ENCODE measurements at regions not wholly inside any gene's neighbourhood (a gene's known extent, or its start where the extent isn't known, plus 50 kb on each side); places are given as distances from the start of the nearest gene placed in this dataset.

DNA sequence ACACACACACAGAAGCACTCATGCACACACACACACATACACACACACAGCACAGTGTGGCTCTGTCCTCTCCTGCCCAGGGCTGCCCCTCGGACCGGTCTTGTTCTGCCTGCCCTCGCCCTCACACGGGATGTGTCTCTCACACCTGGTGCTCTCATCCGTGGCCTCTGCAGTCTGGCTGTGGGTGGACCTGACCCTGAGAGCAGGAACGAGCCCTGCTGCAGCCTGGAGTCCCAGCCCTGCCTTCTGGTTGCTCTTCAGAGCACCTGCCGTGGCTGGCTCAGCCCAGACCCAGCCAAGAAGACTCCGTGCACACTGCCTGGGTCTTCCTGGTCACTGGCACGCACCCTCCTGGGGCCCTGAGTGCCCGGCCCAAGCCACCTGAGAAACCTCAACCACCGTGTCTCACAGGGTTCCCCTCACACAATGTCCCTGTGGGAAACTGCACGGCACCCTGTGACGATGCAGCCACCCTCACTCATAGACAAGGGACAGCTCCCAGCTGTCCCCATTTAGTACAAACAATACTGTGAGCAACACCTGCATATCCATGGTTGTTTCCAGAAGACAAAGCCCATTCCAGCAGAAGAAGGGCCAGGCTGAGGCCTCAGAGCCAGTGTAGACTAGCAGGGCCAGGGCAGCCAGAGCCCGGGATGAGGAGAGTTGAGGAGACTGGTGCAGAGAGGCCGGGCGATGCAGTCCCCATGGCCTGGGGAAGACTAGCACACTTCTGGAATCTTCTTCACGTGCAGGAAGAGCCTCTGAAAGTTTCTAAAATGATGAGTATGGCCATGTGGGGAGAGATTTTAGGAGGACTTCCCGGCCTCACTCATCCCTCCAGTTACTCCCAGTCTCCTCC is 234.0 kb downstream of the NPHP4 start:
- Histone ChIP-seq H3K4me1 (ENCODE audit: control insufficient read depth, insufficient read depth, low read length) (no peaks in the 10 kb centered on the region), H3K4me3 (no peak overlapping the region), H2AFZ (ENCODE audit: control insufficient read depth, low read depth, low read length) (no peak overlapping the region), H3K36me3 (ENCODE audit: control insufficient read depth in 2 of 2, insufficient read depth in 2 of 2, low read length in 1 of 2) (no peaks in the 10 kb centered on the region), H3K27ac (ENCODE audit: control insufficient read depth, insufficient read depth) (no peak overlapping the region), H3K27me3 (replicated peaks in 1 of 2; ENCODE audit: control insufficient read depth in 2 of 2, insufficient read depth in 2 of 2, low read length in 1 of 2) (no peaks in the 10 kb centered on the region), H3K79me2 (ENCODE audit: control insufficient read depth, insufficient read depth, low read length) (no peaks in the 10 kb centered on the region), H3K4me2 (ENCODE audit: control insufficient read depth, insufficient read depth) (no peak overlapping the region), H3K9me3 (replicated peaks; ENCODE audit: control insufficient read depth, insufficient read depth, low read length) (no peaks in the 10 kb centered on the region; the same call in 2 of the 3 replicates), H3K9ac (ENCODE audit: control insufficient read depth, insufficient read depth, low read length) (no peak overlapping the region), H4K20me1 (ENCODE audit: control insufficient read depth, insufficient read depth) (no peaks in the 10 kb centered on the region)
- TF ChIP-seq HDAC6 (IDR thresholded peaks at IDR 0.05; ENCODE audit: unreplicated experiment) (no peak), RBBP5 (conservative IDR thresholded peaks at IDR 0.05) (no peak), ZNF622 (IDR thresholded peaks at IDR 0.05) (no peak), ASH2L (IDR thresholded peaks at IDR 0.05; ENCODE audit: borderline replicate concordance, low read depth) (no peak), SMARCA5 (IDR thresholded peaks at IDR 0.05) (no peak), RUNX3 (IDR thresholded peaks at IDR 0.05; ENCODE audit: low read length) (no peak), KAT2A (conservative IDR thresholded peaks at IDR 0.05; ENCODE audit: control insufficient read depth, low read depth, low read length) (no peak), EED (IDR thresholded peaks at IDR 0.05; ENCODE audit: low read depth) (no peak), SMAD5 (IDR thresholded peaks at IDR 0.05; ENCODE audit: low read depth) (no peak), JUNB (IDR thresholded peaks at IDR 0.05) (no peak)
- TF ChIP-seq, protein P1, sequence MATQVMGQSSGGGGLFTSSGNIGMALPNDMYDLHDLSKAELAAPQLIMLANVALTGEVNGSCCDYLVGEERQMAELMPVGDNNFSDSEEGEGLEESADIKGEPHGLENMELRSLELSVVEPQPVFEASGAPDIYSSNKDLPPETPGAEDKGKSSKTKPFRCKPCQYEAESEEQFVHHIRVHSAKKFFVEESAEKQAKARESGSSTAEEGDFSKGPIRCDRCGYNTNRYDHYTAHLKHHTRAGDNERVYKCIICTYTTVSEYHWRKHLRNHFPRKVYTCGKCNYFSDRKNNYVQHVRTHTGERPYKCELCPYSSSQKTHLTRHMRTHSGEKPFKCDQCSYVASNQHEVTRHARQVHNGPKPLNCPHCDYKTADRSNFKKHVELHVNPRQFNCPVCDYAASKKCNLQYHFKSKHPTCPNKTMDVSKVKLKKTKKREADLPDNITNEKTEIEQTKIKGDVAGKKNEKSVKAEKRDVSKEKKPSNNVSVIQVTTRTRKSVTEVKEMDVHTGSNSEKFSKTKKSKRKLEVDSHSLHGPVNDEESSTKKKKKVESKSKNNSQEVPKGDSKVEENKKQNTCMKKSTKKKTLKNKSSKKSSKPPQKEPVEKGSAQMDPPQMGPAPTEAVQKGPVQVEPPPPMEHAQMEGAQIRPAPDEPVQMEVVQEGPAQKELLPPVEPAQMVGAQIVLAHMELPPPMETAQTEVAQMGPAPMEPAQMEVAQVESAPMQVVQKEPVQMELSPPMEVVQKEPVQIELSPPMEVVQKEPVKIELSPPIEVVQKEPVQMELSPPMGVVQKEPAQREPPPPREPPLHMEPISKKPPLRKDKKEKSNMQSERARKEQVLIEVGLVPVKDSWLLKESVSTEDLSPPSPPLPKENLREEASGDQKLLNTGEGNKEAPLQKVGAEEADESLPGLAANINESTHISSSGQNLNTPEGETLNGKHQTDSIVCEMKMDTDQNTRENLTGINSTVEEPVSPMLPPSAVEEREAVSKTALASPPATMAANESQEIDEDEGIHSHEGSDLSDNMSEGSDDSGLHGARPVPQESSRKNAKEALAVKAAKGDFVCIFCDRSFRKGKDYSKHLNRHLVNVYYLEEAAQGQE (IDR thresholded peaks at IDR 0.05; ENCODE audit: low read depth, low read length) = no peak
- TF ChIP-seq, protein P2, sequence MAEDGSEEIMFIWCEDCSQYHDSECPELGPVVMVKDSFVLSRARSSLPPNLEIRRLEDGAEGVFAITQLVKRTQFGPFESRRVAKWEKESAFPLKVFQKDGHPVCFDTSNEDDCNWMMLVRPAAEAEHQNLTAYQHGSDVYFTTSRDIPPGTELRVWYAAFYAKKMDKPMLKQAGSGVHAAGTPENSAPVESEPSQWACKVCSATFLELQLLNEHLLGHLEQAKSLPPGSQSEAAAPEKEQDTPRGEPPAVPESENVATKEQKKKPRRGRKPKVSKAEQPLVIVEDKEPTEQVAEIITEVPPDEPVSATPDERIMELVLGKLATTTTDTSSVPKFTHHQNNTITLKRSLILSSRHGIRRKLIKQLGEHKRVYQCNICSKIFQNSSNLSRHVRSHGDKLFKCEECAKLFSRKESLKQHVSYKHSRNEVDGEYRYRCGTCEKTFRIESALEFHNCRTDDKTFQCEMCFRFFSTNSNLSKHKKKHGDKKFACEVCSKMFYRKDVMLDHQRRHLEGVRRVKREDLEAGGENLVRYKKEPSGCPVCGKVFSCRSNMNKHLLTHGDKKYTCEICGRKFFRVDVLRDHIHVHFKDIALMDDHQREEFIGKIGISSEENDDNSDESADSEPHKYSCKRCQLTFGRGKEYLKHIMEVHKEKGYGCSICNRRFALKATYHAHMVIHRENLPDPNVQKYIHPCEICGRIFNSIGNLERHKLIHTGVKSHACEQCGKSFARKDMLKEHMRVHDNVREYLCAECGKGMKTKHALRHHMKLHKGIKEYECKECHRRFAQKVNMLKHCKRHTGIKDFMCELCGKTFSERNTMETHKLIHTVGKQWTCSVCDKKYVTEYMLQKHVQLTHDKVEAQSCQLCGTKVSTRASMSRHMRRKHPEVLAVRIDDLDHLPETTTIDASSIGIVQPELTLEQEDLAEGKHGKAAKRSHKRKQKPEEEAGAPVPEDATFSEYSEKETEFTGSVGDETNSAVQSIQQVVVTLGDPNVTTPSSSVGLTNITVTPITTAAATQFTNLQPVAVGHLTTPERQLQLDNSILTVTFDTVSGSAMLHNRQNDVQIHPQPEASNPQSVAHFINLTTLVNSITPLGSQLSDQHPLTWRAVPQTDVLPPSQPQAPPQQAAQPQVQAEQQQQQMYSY (CRISPR knock-in tag; IDR thresholded peaks at IDR 0.05) = no peak
- TF ChIP-seq, protein P3, sequence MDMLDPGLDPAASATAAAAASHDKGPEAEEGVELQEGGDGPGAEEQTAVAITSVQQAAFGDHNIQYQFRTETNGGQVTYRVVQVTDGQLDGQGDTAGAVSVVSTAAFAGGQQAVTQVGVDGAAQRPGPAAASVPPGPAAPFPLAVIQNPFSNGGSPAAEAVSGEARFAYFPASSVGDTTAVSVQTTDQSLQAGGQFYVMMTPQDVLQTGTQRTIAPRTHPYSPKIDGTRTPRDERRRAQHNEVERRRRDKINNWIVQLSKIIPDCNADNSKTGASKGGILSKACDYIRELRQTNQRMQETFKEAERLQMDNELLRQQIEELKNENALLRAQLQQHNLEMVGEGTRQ (IDR thresholded peaks at IDR 0.05; ENCODE audit: borderline replicate concordance, low read depth, low read length) = no peak
- FAIRE-seq (no peak), ATAC-seq (no peak), DNase-seq (ENCODE audit: low read depth, low spot score) (no peak)
- POLR2A ChIA-PET = no interaction called here
- SMC1A ChIA-PET (ENCODE audit: uncharacterized antibody, unreplicated experiment) = no interaction called here
- WGBS (ENCODE audit: insufficient coverage, insufficient replicate concordance, low lambda C conversion rate, missing lambda C conversion rate) = 27% methylated on average over 18 of the region's 18 CpGs
- no TSS peak for BruUV-seq (replicated peaks)
- in situ Hi-C loops (cut with MboI) = no loop called here
- RAD21 ChIA-PET (ENCODE audit: unreplicated experiment) = no interaction called here
- CTCF ChIA-PET = no interaction called here
- intact Hi-C loops (cut with micrococcal nuclease; ENCODE audit: unreplicated experiment) = no loop called here
